A673 (cell line): ENCODE measurements at regions not wholly inside any gene's neighbourhood (a gene's known extent, or its start where the extent isn't known, plus 50 kb on each side); places are given as distances from the start of the nearest gene placed in this dataset.

Source experiments
- EZH2 ChIP-seq: fragments of 200-600 bp; sonication (generic); IDR thresholded peaks from 2 replicates; pipeline ENCODE4 v1.6.1; 2017; ENCODE audit warnings: borderline replicate concordance, low read depth, mild to moderate bottlenecking, mixed read lengths, antibody characterized with exemption, low read length; ENCODE audit not compliant: poor library complexity, severe bottlenecking
- TF ChIP-seq, protein P1 (sequence below): fragments of 300-800, 200-600 bp; sonication (generic); conservative IDR thresholded peaks from 2 replicates; pipeline ENCODE4 v1.5.1; 2017; ENCODE audit warnings: low read depth, mild to moderate bottlenecking, antibody characterized with exemption, low read length, moderate library complexity, mixed read lengths

GRCh38 chr18:11357678-11358077 lies 208.3 kb upstream of the PIEZO2 start:
- TF ChIP-seq, protein P1, sequence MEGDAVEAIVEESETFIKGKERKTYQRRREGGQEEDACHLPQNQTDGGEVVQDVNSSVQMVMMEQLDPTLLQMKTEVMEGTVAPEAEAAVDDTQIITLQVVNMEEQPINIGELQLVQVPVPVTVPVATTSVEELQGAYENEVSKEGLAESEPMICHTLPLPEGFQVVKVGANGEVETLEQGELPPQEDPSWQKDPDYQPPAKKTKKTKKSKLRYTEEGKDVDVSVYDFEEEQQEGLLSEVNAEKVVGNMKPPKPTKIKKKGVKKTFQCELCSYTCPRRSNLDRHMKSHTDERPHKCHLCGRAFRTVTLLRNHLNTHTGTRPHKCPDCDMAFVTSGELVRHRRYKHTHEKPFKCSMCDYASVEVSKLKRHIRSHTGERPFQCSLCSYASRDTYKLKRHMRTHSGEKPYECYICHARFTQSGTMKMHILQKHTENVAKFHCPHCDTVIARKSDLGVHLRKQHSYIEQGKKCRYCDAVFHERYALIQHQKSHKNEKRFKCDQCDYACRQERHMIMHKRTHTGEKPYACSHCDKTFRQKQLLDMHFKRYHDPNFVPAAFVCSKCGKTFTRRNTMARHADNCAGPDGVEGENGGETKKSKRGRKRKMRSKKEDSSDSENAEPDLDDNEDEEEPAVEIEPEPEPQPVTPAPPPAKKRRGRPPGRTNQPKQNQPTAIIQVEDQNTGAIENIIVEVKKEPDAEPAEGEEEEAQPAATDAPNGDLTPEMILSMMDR: no peak
- no peak for TF ChIP-seq EZH2
